ENCODE measurements at regions not wholly inside any gene's neighbourhood (a gene's known extent, or its start where the extent isn't known, plus 50 kb on each side); places are given as distances from the start of the nearest gene placed in this dataset.

GRCh38 chr10:28938745-28939144 is 261.4 kb downstream of the BAMBI start:
- TF ChIP-seq CTCF (IDR thresholded peaks at IDR 0.05) = no peak
- TF ChIP-seq POLR2A (IDR thresholded peaks at IDR 0.05) = no peak
